ENCODE measurements at regions not wholly inside any gene's neighbourhood (a gene's known extent, or its start where the extent isn't known, plus 50 kb on each side); places are given as distances from the start of the nearest gene placed in this dataset.

- DNase-seq (ENCODE audit: low read depth in 1 of 2, low spot score in 1 of 2): peak in 1 of 2 experiments; percentile 15
- Histone ChIP-seq H3K4me3 (replicated peaks; ENCODE audit: insufficient read depth, low read length) (no peak overlapping the region), H3K27me3 (ENCODE audit: insufficient read depth, poor library complexity, severe bottlenecking) (no peaks in the 10 kb centered on the region), H3K27ac (replicated peaks) (peak overlapping the region; percentile 84)
- TF ChIP-seq SPI1 (IDR thresholded peaks at IDR 0.05; ENCODE audit: borderline replicate concordance, low read depth) (peak; percentile 80), GABPA (IDR thresholded peaks at IDR 0.05; ENCODE audit: low read depth) (no peak)
Measured at GRCh38 chr1:239718571-239718970, 332.2 kb downstream of the CHRM3 start.

GRCh38 chr1:239718997-239719628, 332.7 kb downstream of the CHRM3 start:
- no peak for TF ChIP-seq REST (IDR thresholded peaks at IDR 0.05; ENCODE audit: insufficient replicate concordance, low read depth)
- no peak for TF ChIP-seq SPI1 (IDR thresholded peaks at IDR 0.05; ENCODE audit: borderline replicate concordance, low read depth)
- TF ChIP-seq CTCF (IDR thresholded peaks at IDR 0.05; ENCODE audit: insufficient read depth, low read length): no peak
- TF ChIP-seq GABPA (IDR thresholded peaks at IDR 0.05; ENCODE audit: low read depth): no peak
- TF ChIP-seq POLR2AphosphoS5 (IDR thresholded peaks at IDR 0.05; ENCODE audit: low read depth): no peak
- H3K27me3 ChIP-seq (ENCODE audit: insufficient read depth, poor library complexity, severe bottlenecking): no peaks in the 10 kb centered on the region
- DNase-seq (ENCODE audit: low read depth in 1 of 2, low spot score in 1 of 2): peak in 1 of 2 experiments; percentile 53
- H3K4me3 ChIP-seq (replicated peaks; ENCODE audit: insufficient read depth, low read length): 0 out of 2 replicates have a peak overlapping the region, but pooled peaks have one; percentile 7
- peak overlapping the region; percentile 84 for H3K27ac ChIP-seq (replicated peaks)

GRCh38 chr1:239719642-239720258, 333.4 kb downstream of the CHRM3 start:
- H3K4me3 ChIP-seq (replicated peaks; ENCODE audit: insufficient read depth, low read length): peak overlapping the region; percentile 7; the same call in 1 of the 2 replicates
- peak; percentile 72 to 82 for DNase-seq (ENCODE audit: low read depth in 1 of 2, low spot score in 1 of 2)
- peak overlapping the region; percentile 84 for H3K27ac ChIP-seq (replicated peaks)
- TF ChIP-seq REST (IDR thresholded peaks at IDR 0.05; ENCODE audit: insufficient replicate concordance, low read depth) (peak; percentile 28), CTCF (IDR thresholded peaks at IDR 0.05; ENCODE audit: insufficient read depth, low read length) (no peak), SPI1 (IDR thresholded peaks at IDR 0.05; ENCODE audit: borderline replicate concordance, low read depth) (no peak; the same call in 1 of the 2 replicates), POLR2AphosphoS5 (IDR thresholded peaks at IDR 0.05; ENCODE audit: low read depth) (peak; percentile 90), GABPA (IDR thresholded peaks at IDR 0.05; ENCODE audit: low read depth) (no peak)
- H3K27me3 ChIP-seq (ENCODE audit: insufficient read depth, poor library complexity, severe bottlenecking): no peaks in the 10 kb centered on the region

- no peaks in the 10 kb centered on the region for H3K27me3 ChIP-seq (ENCODE audit: insufficient read depth, poor library complexity, severe bottlenecking)
- H3K27ac ChIP-seq (replicated peaks): no peak overlapping the region
- H3K4me3 ChIP-seq (replicated peaks; ENCODE audit: insufficient read depth, low read length): no peak overlapping the region
- no peak for TF ChIP-seq POLR2AphosphoS5 (IDR thresholded peaks at IDR 0.05; ENCODE audit: low read depth)
- TF ChIP-seq GABPA (IDR thresholded peaks at IDR 0.05; ENCODE audit: low read depth): no peak
- TF ChIP-seq REST (IDR thresholded peaks at IDR 0.05; ENCODE audit: insufficient replicate concordance, low read depth): no peak
- TF ChIP-seq CTCF (IDR thresholded peaks at IDR 0.05; ENCODE audit: insufficient read depth, low read length): no peak
- no peak for TF ChIP-seq SPI1 (IDR thresholded peaks at IDR 0.05; ENCODE audit: borderline replicate concordance, low read depth)
- DNase-seq (ENCODE audit: low read depth in 1 of 2, low spot score in 1 of 2): no peak
Measured at GRCh38 chr1:239722035-239722434, 335.7 kb downstream of the CHRM3 start.
